ENCODE measurements at regions not wholly inside any gene's neighbourhood (a gene's known extent, or its start where the extent isn't known, plus 50 kb on each side); places are given as distances from the start of the nearest gene placed in this dataset.

DNA sequence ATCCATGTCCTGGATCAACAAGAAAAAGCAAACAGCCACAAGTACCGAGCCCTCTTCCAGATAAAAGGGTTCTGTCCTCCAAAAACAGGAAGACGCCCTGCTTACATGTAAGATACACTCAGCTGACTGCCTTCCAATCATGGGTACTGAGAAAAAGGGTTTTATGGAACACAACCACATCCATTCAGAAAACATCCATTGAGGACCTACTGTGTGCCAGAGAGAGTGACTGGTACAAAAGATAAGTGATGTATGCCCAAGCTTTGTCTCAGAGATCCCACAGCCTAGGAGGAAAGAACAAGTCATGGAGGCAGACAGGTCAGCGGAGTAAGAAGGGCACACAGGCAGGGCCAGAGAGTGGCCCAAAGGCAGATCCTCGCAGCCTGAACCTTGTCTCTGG is 94.8 kb upstream of the SSTR4 start:
- TF ChIP-seq, protein P1, sequence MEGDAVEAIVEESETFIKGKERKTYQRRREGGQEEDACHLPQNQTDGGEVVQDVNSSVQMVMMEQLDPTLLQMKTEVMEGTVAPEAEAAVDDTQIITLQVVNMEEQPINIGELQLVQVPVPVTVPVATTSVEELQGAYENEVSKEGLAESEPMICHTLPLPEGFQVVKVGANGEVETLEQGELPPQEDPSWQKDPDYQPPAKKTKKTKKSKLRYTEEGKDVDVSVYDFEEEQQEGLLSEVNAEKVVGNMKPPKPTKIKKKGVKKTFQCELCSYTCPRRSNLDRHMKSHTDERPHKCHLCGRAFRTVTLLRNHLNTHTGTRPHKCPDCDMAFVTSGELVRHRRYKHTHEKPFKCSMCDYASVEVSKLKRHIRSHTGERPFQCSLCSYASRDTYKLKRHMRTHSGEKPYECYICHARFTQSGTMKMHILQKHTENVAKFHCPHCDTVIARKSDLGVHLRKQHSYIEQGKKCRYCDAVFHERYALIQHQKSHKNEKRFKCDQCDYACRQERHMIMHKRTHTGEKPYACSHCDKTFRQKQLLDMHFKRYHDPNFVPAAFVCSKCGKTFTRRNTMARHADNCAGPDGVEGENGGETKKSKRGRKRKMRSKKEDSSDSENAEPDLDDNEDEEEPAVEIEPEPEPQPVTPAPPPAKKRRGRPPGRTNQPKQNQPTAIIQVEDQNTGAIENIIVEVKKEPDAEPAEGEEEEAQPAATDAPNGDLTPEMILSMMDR (IDR thresholded peaks at IDR 0.05) = no peak
- TF ChIP-seq ZFX (IDR thresholded peaks at IDR 0.05; ENCODE audit: borderline replicate concordance) = no peak
